ENCODE measurements at regions not wholly inside any gene's neighbourhood (a gene's known extent, or its start where the extent isn't known, plus 50 kb on each side); places are given as distances from the start of the nearest gene placed in this dataset.

DNA sequence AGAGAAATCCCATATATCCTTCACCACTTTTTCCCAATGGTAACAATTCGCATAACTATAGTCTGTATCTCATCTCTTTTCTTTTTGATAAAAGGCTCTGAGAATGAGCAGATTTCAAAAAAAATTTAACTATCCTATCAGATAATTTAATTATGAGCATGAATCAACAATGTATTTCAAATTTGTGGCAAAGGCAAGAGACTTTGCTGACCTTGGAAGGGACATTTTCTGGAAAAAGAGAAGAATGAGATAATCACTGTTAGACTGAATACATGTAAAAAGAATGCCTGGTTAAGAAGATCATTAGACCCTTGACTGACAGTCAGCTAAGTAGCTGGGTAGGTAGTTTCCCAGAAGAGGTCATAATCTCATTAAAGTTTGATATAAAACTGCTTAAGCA, 428.4 kb upstream of the XYLT1 start:
- TF ChIP-seq, protein P1, sequence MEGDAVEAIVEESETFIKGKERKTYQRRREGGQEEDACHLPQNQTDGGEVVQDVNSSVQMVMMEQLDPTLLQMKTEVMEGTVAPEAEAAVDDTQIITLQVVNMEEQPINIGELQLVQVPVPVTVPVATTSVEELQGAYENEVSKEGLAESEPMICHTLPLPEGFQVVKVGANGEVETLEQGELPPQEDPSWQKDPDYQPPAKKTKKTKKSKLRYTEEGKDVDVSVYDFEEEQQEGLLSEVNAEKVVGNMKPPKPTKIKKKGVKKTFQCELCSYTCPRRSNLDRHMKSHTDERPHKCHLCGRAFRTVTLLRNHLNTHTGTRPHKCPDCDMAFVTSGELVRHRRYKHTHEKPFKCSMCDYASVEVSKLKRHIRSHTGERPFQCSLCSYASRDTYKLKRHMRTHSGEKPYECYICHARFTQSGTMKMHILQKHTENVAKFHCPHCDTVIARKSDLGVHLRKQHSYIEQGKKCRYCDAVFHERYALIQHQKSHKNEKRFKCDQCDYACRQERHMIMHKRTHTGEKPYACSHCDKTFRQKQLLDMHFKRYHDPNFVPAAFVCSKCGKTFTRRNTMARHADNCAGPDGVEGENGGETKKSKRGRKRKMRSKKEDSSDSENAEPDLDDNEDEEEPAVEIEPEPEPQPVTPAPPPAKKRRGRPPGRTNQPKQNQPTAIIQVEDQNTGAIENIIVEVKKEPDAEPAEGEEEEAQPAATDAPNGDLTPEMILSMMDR (IDR thresholded peaks at IDR 0.05 in 4 of 5, conservative IDR thresholded peaks at IDR 0.05 in 1 of 5), result no peak
- no peak for TF ChIP-seq POLR2A (IDR thresholded peaks at IDR 0.05)
